Mammary epithelial cell (primary cell): ENCODE measurements at regions not wholly inside any gene's neighbourhood (a gene's known extent, or its start where the extent isn't known, plus 50 kb on each side); places are given as distances from the start of the nearest gene placed in this dataset.

ENCODE experiments used
- CTCF ChIP-seq, 2 donors: IDR thresholded peaks in 1 of 2; conservative IDR thresholded peaks in 1 of 2; 2 replicates each; pipeline ENCODE4 v1.5.1; 2011 to 2012; ENCODE audit warnings: inconsistent platforms in 2 of 2, low read length in 2 of 2, mild to moderate bottlenecking in 2 of 2, control low read depth in 1 of 2, low read depth in 1 of 2; ENCODE audit not compliant: insufficient read depth in 1 of 2; ENCODE audit errors: extremely low read depth in 1 of 2
- EZH2 ChIP-seq: IDR thresholded peaks from 2 replicates; pipeline ENCODE4 v1.6.1; 2012; ENCODE audit warnings: low read length, inconsistent platforms, borderline replicate concordance

GRCh38 chr7:119028736-119029135 is 804.2 kb downstream of the ANKRD7 start:
- TF ChIP-seq CTCF (conservative IDR thresholded peaks at IDR 0.05 in 1 of 2, IDR thresholded peaks at IDR 0.05 in 1 of 2; ENCODE audit: extremely low read depth in 1 of 2, insufficient read depth in 1 of 2, low read depth in 1 of 2, low read length in 2 of 2) (no peak), EZH2 (no peak)
